K562 (cell line): ENCODE measurements at regions not wholly inside any gene's neighbourhood (a gene's known extent, or its start where the extent isn't known, plus 50 kb on each side); places are given as distances from the start of the nearest gene placed in this dataset.

ENCODE experiments used
- ATAC-seq: fragments of 200-7000 bp; cut with Tn5 transposase; 3 replicates; pipeline ENCODE4 v1.9.1; 2020; ENCODE audit warnings: moderate library complexity
- BruUV-seq: library from RNA; stranded (reverse); fragments of 400-500 nt; replicated peaks from 2 replicates; lab custom pipeline; 2021; lab: Mats Ljungman, UMichigan
- CTCF ChIA-PET: fragments of 300-600 bp; formaldehyde crosslinking; extraction: SDS; loops from one replicate; lab custom pipeline; 2021; ENCODE audit warnings: low intra/inter-chr PET ratio; lab: Yijun Ruan, JAX
- POLR2A ChIA-PET: fragments of 300-600, 350-650 bp; sonication (Branson Sonifier 250); formaldehyde crosslinking; extraction: SDS; loops from one replicate; lab custom pipeline; 2021; ENCODE audit warnings: antibody characterized with exemption, inconsistent platforms; lab: Yijun Ruan, JAX
- DNase-seq, 4 experiments: peaks; one replicate each; pipeline versions ENCODE4 v3.0.0 to v3.0.0-alpha.2; 2011 to 2018; ENCODE audit warnings: low spot score in 3 of 4, mixed read lengths in 3 of 4; ENCODE audit errors: extremely low read depth in 1 of 4
- FAIRE-seq: peaks from 2 replicates; lab custom pipeline; 2011; peaks lifted over from hg19 to GRCh38; lab: Jason Lieb, UNC
- H2AFZ ChIP-seq: 2 replicates; pipeline ENCODE4 v1.6.0; 2011; ENCODE audit warnings: low read depth, low read length, control low read depth, inconsistent platforms
- H3K27ac ChIP-seq: fragments of 200-600 bp; 3 replicates; pipeline ENCODE4 v1.8.0; 2011; ENCODE audit warnings: low read depth, mild to moderate bottlenecking, control low read depth, inconsistent platforms, low read length, moderate library complexity, mixed read lengths; ENCODE audit errors: extremely low read depth
- H3K27me3 ChIP-seq, 2 experiments: fragments of 300-600 bp in 1 of 2; 2 replicates in 1 of 2; 3 replicates in 1 of 2; pipeline versions ENCODE4 v1.6.0 to v1.8.0; 2011; ENCODE audit warnings: inconsistent platforms in 2 of 2, low read length in 2 of 2, mild to moderate bottlenecking in 1 of 2, mixed read lengths in 1 of 2, moderate library complexity in 1 of 2; ENCODE audit not compliant: control insufficient read depth in 2 of 2, insufficient read depth in 2 of 2
- H3K36me3 ChIP-seq: fragments of 300-600 bp; 3 replicates; pipeline ENCODE4 v1.8.0; 2011; ENCODE audit warnings: mild to moderate bottlenecking, low read length, inconsistent platforms; ENCODE audit not compliant: control insufficient read depth, insufficient read depth
- H3K4me1 ChIP-seq, 2 experiments: fragments of 200-600 bp in 1 of 2; replicated peaks in 1 of 2; 2 replicates in 1 of 2; 3 replicates in 1 of 2; pipeline versions ENCODE4 v1.5.1 to v1.8.0; 2011; ENCODE audit warnings: inconsistent platforms in 2 of 2, low read length in 2 of 2, mild to moderate bottlenecking in 1 of 2, mixed read lengths in 1 of 2, moderate library complexity in 1 of 2; ENCODE audit not compliant: control insufficient read depth in 2 of 2, insufficient read depth in 2 of 2
- H3K4me2 ChIP-seq: 2 replicates; pipeline ENCODE4 v1.6.1; 2011; ENCODE audit warnings: low read length, control low read depth, inconsistent platforms, mixed read lengths; ENCODE audit not compliant: insufficient read depth
- H3K4me3 ChIP-seq: fragments of 200-600 bp; sonication (generic), shearing (Covaris generic); 2 replicates; pipeline ENCODE4 v1.5.1; 2016; ENCODE audit warnings: control low read depth, inconsistent platforms
- H3K79me2 ChIP-seq: fragments of 200-600 bp; 3 replicates; pipeline ENCODE4 v1.8.0; 2011; ENCODE audit warnings: low read length, inconsistent platforms; ENCODE audit not compliant: control insufficient read depth, insufficient read depth
- H3K9ac ChIP-seq, 2 experiments: 2 replicates each; pipeline versions ENCODE4 v1.6.0 to v1.6.1; 2011; ENCODE audit warnings: low read depth in 2 of 2, low read length in 2 of 2, control low read depth in 1 of 2, inconsistent platforms in 1 of 2, mild to moderate bottlenecking in 1 of 2, mixed read lengths in 1 of 2; ENCODE audit not compliant: insufficient read depth in 1 of 2
- H3K9me1 ChIP-seq: one replicate; pipeline ENCODE4 v1.6.0; 2011; ENCODE audit warnings: inconsistent platforms, mild to moderate bottlenecking, low read length, moderate library complexity; ENCODE audit not compliant: control insufficient read depth, insufficient read depth
- H3K9me3 ChIP-seq: replicated peaks from 2 replicates; pipeline ENCODE4 v1.5.1; 2011; ENCODE audit warnings: low read depth, low read length, inconsistent platforms; ENCODE audit not compliant: control insufficient read depth, insufficient read depth
- H4K20me1 ChIP-seq: replicated peaks from 2 replicates; pipeline ENCODE4 v1.6.1; 2011; ENCODE audit warnings: low read length, inconsistent platforms, mixed read lengths; ENCODE audit not compliant: control insufficient read depth, insufficient read depth
- BCOR ChIP-seq: fragments of 450-650 bp; IDR thresholded peaks from 2 replicates; pipeline ENCODE4 v1.6.1; 2016
- ELF4 ChIP-seq: fragments of 450-650 bp; formaldehyde crosslinking; IDR thresholded peaks from 2 replicates; pipeline ENCODE4 v1.4.0; 2022; ENCODE audit warnings: missing genetic modification characterization
- KDM1A ChIP-seq, 2 experiments: fragments of 450-650 bp; IDR thresholded peaks; 2 replicates each; pipeline ENCODE4 v1.6.1; 2016; ENCODE audit warnings: mild to moderate bottlenecking in 2 of 2
- PPARD ChIP-seq: fragments of 250-450 bp; sonication (Bioruptor Pico); IDR thresholded peaks from 2 replicates; pipeline ENCODE4 v1.8.0; 2022; ENCODE audit warnings: inconsistent platforms, mild to moderate bottlenecking, moderate library complexity
- RBM25 ChIP-seq: fragments of 200-400 bp; formaldehyde crosslinking; IDR thresholded peaks from 2 replicates; pipeline ENCODE4 v1.6.1; 2018; ENCODE audit warnings: low read length, low read depth, moderate library complexity; ENCODE audit not compliant: severe bottlenecking
- WGBS: fragments of 100-300 bp; shearing (Covaris generic); methylation state at CpG from one replicate; pipeline ENCODE4 v1.1.6; 2016; ENCODE audit warnings: low coverage, mixed read lengths; ENCODE audit not compliant: insufficient coverage; ENCODE audit errors: missing lambda C conversion rate; 5-methylcytosine and 5-hydroxymethylcytosine counted together
- in situ Hi-C: fragments of 300-500 bp; cut with MboI; formaldehyde crosslinking; loops from 4 replicates; pipeline ENCODE4 v1.15.0; 2018; ENCODE audit warnings: inconsistent platforms, mixed read lengths
- intact Hi-C: fragments of 100-400 bp; cut with micrococcal nuclease; formaldehyde crosslinking; loops from 2 replicates; pipeline ENCODE4 v1.14.2; 2022
- TF ChIP-seq, protein P1 (sequence below): sonication (generic); formaldehyde crosslinking; IDR thresholded peaks from 2 replicates; pipeline ENCODE4 v1.8.1; 2023; ENCODE audit warnings: mild to moderate bottlenecking, missing genetic modification reagents
- TF ChIP-seq, protein P2 (sequence below), 2 experiments: IDR thresholded peaks in 1 of 2; conservative IDR thresholded peaks in 1 of 2; 2 replicates each; pipeline ENCODE4 v1.6.1; 2016; ENCODE audit warnings: low read depth in 2 of 2, mild to moderate bottlenecking in 1 of 2, missing compliant biosample characterization in 1 of 2, missing genetic modification characterization in 1 of 2, moderate library complexity in 1 of 2

DNA sequence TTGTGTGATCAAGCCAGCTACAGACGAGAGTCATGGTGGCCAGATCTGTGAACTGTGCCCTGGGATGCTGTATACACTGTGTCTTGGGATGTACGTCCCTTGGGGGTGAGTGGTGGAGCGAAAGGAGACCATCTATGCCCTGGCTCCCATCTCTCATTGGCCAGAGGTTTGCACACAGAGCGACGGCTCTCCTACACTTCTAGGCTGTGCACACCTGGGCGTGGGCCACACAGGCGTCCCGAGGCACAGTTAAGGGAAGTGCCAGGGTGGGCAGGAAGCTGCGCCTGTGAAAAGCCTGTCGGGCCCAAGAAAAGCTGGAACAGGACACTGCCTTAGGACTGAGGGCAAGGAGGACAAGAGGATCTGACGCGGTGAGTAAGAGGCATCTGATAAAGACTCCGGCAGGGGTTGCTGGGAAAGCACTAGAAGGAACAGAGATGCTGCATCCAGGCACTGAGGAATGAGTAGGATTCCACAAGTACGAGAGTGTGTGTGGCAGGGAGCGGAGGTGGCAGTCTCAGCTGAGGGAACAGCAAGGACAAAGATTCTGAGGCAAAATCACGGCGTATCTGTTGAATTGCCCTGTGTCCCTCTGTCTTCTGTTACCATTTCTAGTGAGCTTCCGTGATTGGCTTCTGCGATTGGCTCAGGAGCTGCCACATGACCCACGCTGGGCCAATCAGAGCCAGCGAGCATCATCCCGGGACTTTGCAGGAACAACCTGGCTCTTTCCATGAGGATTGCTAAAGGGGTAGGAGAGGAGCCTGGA lies 67.9 kb upstream of the ZBTB40 start (continued):
- TF ChIP-seq, protein P1, sequence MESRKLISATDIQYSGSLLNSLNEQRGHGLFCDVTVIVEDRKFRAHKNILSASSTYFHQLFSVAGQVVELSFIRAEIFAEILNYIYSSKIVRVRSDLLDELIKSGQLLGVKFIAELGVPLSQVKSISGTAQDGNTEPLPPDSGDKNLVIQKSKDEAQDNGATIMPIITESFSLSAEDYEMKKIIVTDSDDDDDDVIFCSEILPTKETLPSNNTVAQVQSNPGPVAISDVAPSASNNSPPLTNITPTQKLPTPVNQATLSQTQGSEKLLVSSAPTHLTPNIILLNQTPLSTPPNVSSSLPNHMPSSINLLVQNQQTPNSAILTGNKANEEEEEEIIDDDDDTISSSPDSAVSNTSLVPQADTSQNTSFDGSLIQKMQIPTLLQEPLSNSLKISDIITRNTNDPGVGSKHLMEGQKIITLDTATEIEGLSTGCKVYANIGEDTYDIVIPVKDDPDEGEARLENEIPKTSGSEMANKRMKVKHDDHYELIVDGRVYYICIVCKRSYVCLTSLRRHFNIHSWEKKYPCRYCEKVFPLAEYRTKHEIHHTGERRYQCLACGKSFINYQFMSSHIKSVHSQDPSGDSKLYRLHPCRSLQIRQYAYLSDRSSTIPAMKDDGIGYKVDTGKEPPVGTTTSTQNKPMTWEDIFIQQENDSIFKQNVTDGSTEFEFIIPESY (CRISPR knock-in tag) = no peak
- TF ChIP-seq, protein P2, sequence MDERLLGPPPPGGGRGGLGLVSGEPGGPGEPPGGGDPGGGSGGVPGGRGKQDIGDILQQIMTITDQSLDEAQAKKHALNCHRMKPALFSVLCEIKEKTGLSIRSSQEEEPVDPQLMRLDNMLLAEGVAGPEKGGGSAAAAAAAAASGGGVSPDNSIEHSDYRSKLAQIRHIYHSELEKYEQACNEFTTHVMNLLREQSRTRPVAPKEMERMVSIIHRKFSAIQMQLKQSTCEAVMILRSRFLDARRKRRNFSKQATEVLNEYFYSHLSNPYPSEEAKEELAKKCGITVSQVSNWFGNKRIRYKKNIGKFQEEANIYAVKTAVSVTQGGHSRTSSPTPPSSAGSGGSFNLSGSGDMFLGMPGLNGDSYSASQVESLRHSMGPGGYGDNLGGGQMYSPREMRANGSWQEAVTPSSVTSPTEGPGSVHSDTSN (CRISPR knock-in tag; IDR thresholded peaks at IDR 0.05; ENCODE audit: low read depth) = no peak
- TF ChIP-seq, protein P2 (tag; conservative IDR thresholded peaks at IDR 0.05; ENCODE audit: low read depth) = no peak

DNA sequence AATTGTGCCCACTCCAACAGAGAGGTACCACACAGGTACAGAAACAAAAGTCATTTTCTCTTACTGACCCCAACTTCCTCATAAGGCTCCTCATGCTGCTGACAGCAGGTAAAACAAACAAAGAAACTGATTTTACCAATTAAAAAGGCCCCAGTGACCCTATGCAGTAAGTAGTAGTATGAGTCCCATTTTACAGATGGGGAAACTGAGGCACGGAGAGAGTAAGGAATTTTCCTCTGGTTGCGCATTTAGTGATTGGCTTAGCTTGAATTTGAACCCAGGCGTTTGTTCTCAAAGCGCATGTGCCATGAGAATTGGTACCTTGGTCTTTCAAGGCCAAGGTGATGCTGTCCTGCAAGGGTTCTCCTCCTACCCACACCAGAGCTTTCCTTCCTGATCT lies 66.1 kb upstream of the ZBTB40 start:
- CTCF ChIA-PET = no interaction called here
- WGBS = 1% methylated on average over 4 of the region's 4 CpGs

More for the DNA sequence above, 66.1 kb upstream of the ZBTB40 start:
- no peak for ATAC-seq
- FAIRE-seq = no peak
- Histone ChIP-seq H3K4me3 (no peak overlapping the region), H3K9me3 (no peaks in the 10 kb centered on the region), H3K79me2 (no peaks in the 10 kb centered on the region), H3K27ac (no peak overlapping the region), H3K27me3 (peaks cover 58 to 70% of the 10 kb centered on the region in 2 experiments), H2AFZ (no peak overlapping the region), H3K4me2 (no peak overlapping the region), H3K9me1 (peaks cover 4% of the 10 kb centered on the region), H3K9ac (no peak overlapping the region), H3K4me1 (peaks cover 0 to 2% of the 10 kb centered on the region in 2 experiments; a peak in 1 of 5 replicates), H4K20me1 (peaks cover 11% of the 10 kb centered on the region), H3K36me3 (no peaks in the 10 kb centered on the region)
- no TSS peak for BruUV-seq
- intact Hi-C loops = no loop called here
- in situ Hi-C loops = no loop called here
- peak; percentile 61 for TF ChIP-seq BCOR
- no peak for TF ChIP-seq ELF4 (CRISPR knock-in tag)
- TF ChIP-seq KDM1A (IDR thresholded peaks at IDR 0.05) = 0 out of 4 replicates have a peak, but pooled peaks of 1 of the 2 experiments have one; percentile 24
- peak; percentile 74 for TF ChIP-seq RBM25
- no peak for TF ChIP-seq PPARD (CRISPR knock-in tag)
- POLR2A ChIA-PET = no interaction called here
- no peak for DNase-seq
